IMR-90 (cell line): ENCODE measurements at regions not wholly inside any gene's neighbourhood (a gene's known extent, or its start where the extent isn't known, plus 50 kb on each side); places are given as distances from the start of the nearest gene placed in this dataset.

Experiments used
- ATAC-seq: fragments of 200-7000 bp; cut with Tn5 transposase; 2 replicates; pipeline ENCODE4 v1.9.1; 2020; ENCODE audit warnings: low read depth, mild to moderate bottlenecking, moderate library complexity
- BruUV-seq: library from RNA; stranded (reverse); fragments of 400-500 nt; replicated peaks from 2 replicates; lab custom pipeline; 2021; lab: Mats Ljungman, UMichigan
- CTCF ChIA-PET: fragments of 300-600 bp; formaldehyde crosslinking; extraction: SDS; loops from one replicate; lab custom pipeline; 2021; ENCODE audit warnings: antibody characterized with exemption; lab: Yijun Ruan, JAX
- POLR2A ChIA-PET: fragments of 300-600 bp; sonication (Branson Sonifier 250); formaldehyde crosslinking; loops from one replicate; lab custom pipeline; 2022; ENCODE audit warnings: antibody characterized with exemption; ENCODE audit not compliant: unreplicated experiment; lab: Charles Lee
- DNase-seq: peaks from one replicate; pipeline ENCODE4 v3.0.0; 2013
- H2AFZ ChIP-seq: replicated peaks from 2 replicates; pipeline ENCODE3; 2013; ENCODE audit warnings: low read length, mild to moderate bottlenecking; ENCODE audit not compliant: poor library complexity
- H2AK5ac ChIP-seq: 2 replicates; pipeline ENCODE4 v1.6.1; 2013; ENCODE audit warnings: low read depth, low read length, inconsistent platforms
- H2AK9ac ChIP-seq: replicated peaks from 2 replicates; pipeline ENCODE3; 2013; ENCODE audit warnings: mild to moderate bottlenecking, low read depth, low read length, moderate library complexity; ENCODE audit not compliant: poor library complexity
- H2BK120ac ChIP-seq: 2 replicates; pipeline ENCODE4 v1.6.1; 2013; ENCODE audit warnings: low read depth, low read length, inconsistent platforms
- H2BK15ac ChIP-seq: 3 replicates; pipeline ENCODE4 v1.6.1; 2013; ENCODE audit warnings: low read depth, low read length, inconsistent platforms
- H2BK20ac ChIP-seq: 2 replicates; pipeline ENCODE4 v1.6.1; 2013; ENCODE audit warnings: low read depth, mild to moderate bottlenecking, inconsistent platforms, low read length, moderate library complexity
- H2BK5ac ChIP-seq: 2 replicates; pipeline ENCODE4 v1.6.1; 2013; ENCODE audit warnings: mild to moderate bottlenecking, low read depth, low read length, inconsistent platforms; ENCODE audit not compliant: poor library complexity, severe bottlenecking
- H3K14ac ChIP-seq: replicated peaks from 2 replicates; pipeline ENCODE4 v1.6.1; 2013; ENCODE audit warnings: low read depth, low read length, inconsistent platforms
- H3K18ac ChIP-seq: 2 replicates; pipeline ENCODE4 v1.6.1; 2013; ENCODE audit warnings: low read depth, low read length, control low read depth
- H3K23ac ChIP-seq: 2 replicates; pipeline ENCODE4 v1.6.1; 2013; ENCODE audit warnings: low read depth, low read length, inconsistent platforms
- H3K27ac ChIP-seq: 2 replicates; pipeline ENCODE4 v1.5.1; 2013; ENCODE audit warnings: mild to moderate bottlenecking, control low read depth, low read length; ENCODE audit not compliant: insufficient read depth
- H3K27me3 ChIP-seq: 2 replicates; pipeline ENCODE4 v1.6.1; 2013; ENCODE audit warnings: low read length; ENCODE audit not compliant: control insufficient read depth, insufficient read depth
- H3K36me3 ChIP-seq: 2 replicates; pipeline ENCODE4 v1.6.1; 2013; ENCODE audit warnings: low read length, mixed read lengths; ENCODE audit not compliant: control insufficient read depth, insufficient read depth
- H3K4ac ChIP-seq: 2 replicates; pipeline ENCODE4 v1.6.1; 2013; ENCODE audit warnings: low read depth, low read length, inconsistent platforms
- H3K4me1 ChIP-seq: 2 replicates; pipeline ENCODE4 v1.6.1; 2013; ENCODE audit warnings: low read length, mixed read lengths; ENCODE audit not compliant: control insufficient read depth, insufficient read depth
- H3K4me2 ChIP-seq: 2 replicates; pipeline ENCODE4 v1.6.1; 2013; ENCODE audit warnings: low read depth, mild to moderate bottlenecking, control low read depth, low read length, moderate library complexity
- H3K4me3 ChIP-seq: 2 replicates; pipeline ENCODE4 v1.5.1; 2013; ENCODE audit warnings: low read depth, mild to moderate bottlenecking, control low read depth, low read length, moderate library complexity; ENCODE audit not compliant: insufficient read depth
- H3K56ac ChIP-seq: 2 replicates; pipeline ENCODE4 v1.6.1; 2013; ENCODE audit warnings: low read length, inconsistent platforms; ENCODE audit not compliant: insufficient read depth; ENCODE audit errors: extremely low read depth
- H3K79me1 ChIP-seq, 2 experiments: 2 replicates each; pipeline ENCODE4 v1.6.1; 2013; ENCODE audit warnings: low read length in 2 of 2, inconsistent platforms in 1 of 2, low read depth in 1 of 2
- H3K9ac ChIP-seq: 2 replicates; pipeline ENCODE4 v1.6.1; 2013; ENCODE audit warnings: low read depth, low read length, control low read depth
- H3K9me1 ChIP-seq: 2 replicates; pipeline ENCODE4 v1.6.1; 2013; ENCODE audit warnings: low read length, inconsistent platforms; ENCODE audit not compliant: insufficient read depth
- H3K9me3 ChIP-seq: 2 replicates; pipeline ENCODE4 v1.6.1; 2013; ENCODE audit warnings: low read length; ENCODE audit not compliant: control insufficient read depth, insufficient read depth
- H4K20me1 ChIP-seq: 2 replicates; pipeline ENCODE4 v1.6.1; 2013; ENCODE audit warnings: low read length, inconsistent platforms; ENCODE audit not compliant: insufficient read depth
- H4K5ac ChIP-seq: 2 replicates; pipeline ENCODE4 v1.6.1; 2013; ENCODE audit warnings: mild to moderate bottlenecking, low read depth, low read length, control low read depth
- H4K8ac ChIP-seq, 2 experiments: 2 replicates each; pipeline ENCODE4 v1.6.1; 2013; ENCODE audit warnings: low read depth in 2 of 2, low read length in 2 of 2, control low read depth in 1 of 2, inconsistent platforms in 1 of 2
- H4K91ac ChIP-seq: 2 replicates; pipeline ENCODE4 v1.6.1; 2013; ENCODE audit warnings: low read depth, low read length, inconsistent platforms; ENCODE audit not compliant: insufficient read depth
- CHD1 ChIP-seq: IDR thresholded peaks from 2 replicates; pipeline ENCODE4 v1.6.1; 2012; ENCODE audit warnings: low read depth, low read length, improper control_type of control experiment
- RAD21 ChIP-seq: IDR thresholded peaks from 2 replicates; pipeline ENCODE4 v1.6.1; 2012; ENCODE audit warnings: low read length, improper control_type of control experiment
- SMC3 ChIP-seq: fragments of 150-350 bp; IDR thresholded peaks from 2 replicates; pipeline ENCODE4 v1.6.1; 2016; ENCODE audit warnings: low read depth, mild to moderate bottlenecking, antibody characterized with exemption, low read length, moderate library complexity
- dilution Hi-C: fragments of 300-500 bp; cut with HindIII; formaldehyde crosslinking; loops from one replicate; pipeline ENCODE4 v1.14.3; 2018; ENCODE audit warnings: low sequenced_read_pairs; ENCODE audit not compliant: unreplicated experiment
- in situ Hi-C: fragments of 300-500 bp; cut with MboI; formaldehyde crosslinking; loops from 3 replicates; pipeline ENCODE4 v1.14.3; 2019; ENCODE audit warnings: low sequenced_read_pairs, inconsistent platforms, mixed read lengths
- intact Hi-C: fragments of 100-400 bp; cut with micrococcal nuclease; formaldehyde crosslinking; loops from 2 replicates; pipeline ENCODE4 v1.10.0; 2022
- TF ChIP-seq, protein P1 (sequence below): conservative IDR thresholded peaks from 2 replicates; pipeline ENCODE4 v1.5.1; 2012; ENCODE audit warnings: mild to moderate bottlenecking, low read depth, low read length, improper control_type of control experiment

DNA sequence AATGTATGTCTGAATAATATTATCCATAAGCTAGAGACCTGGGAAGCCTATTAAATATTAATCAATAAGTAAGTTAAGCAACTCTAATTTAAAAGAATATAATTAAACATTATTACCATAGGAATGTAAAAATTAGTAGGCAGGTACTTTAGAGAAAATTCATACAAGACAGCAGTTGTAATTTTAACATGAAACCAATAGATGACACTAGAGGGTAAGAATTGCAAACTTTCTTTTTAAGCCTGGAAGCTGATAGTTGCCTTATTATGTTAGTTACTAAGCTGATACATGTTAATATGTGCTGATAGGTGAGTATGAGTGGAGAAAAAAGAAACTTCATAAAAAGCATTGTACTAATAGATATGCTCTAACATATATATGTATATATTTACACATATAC is 1157.4 kb downstream of the FAM133A start:
- Histone ChIP-seq H3K4ac (no peak overlapping the region), H3K4me2 (no peak overlapping the region), H3K56ac (no peak overlapping the region), H3K27ac (no peak overlapping the region), H2BK5ac (no peak overlapping the region), H3K4me1 (no peaks in the 10 kb centered on the region), H2AFZ (no peak overlapping the region), H3K27me3 (no peaks in the 10 kb centered on the region), H3K9me1 (no peaks in the 10 kb centered on the region), H3K9ac (no peak overlapping the region), H4K20me1 (no peaks in the 10 kb centered on the region), H2BK15ac (no peak overlapping the region), H4K91ac (no peak overlapping the region), H2AK5ac (no peak overlapping the region), H3K23ac (no peak overlapping the region), H3K14ac (no peak overlapping the region), H4K8ac (no peak overlapping the region), H2AK9ac (no peak overlapping the region), H2BK20ac (no peak overlapping the region), H4K5ac (no peak overlapping the region), H3K36me3 (no peaks in the 10 kb centered on the region), H2BK120ac (no peak overlapping the region), H3K9me3 (no peaks in the 10 kb centered on the region), H3K18ac (no peak overlapping the region), H3K4me3 (no peak overlapping the region), H3K79me1 (no peaks in the 10 kb centered on the region)
- DNase-seq (peak; percentile 0), ATAC-seq (no peak)
- intact Hi-C loops (no loop called here), in situ Hi-C loops (no loop called here), dilution Hi-C loops (no loop called here)
- TF ChIP-seq CHD1 = no peak
- TF ChIP-seq SMC3 = 0 out of 2 replicates have a peak, but pooled peaks have one; percentile 8
- TF ChIP-seq, protein P1, sequence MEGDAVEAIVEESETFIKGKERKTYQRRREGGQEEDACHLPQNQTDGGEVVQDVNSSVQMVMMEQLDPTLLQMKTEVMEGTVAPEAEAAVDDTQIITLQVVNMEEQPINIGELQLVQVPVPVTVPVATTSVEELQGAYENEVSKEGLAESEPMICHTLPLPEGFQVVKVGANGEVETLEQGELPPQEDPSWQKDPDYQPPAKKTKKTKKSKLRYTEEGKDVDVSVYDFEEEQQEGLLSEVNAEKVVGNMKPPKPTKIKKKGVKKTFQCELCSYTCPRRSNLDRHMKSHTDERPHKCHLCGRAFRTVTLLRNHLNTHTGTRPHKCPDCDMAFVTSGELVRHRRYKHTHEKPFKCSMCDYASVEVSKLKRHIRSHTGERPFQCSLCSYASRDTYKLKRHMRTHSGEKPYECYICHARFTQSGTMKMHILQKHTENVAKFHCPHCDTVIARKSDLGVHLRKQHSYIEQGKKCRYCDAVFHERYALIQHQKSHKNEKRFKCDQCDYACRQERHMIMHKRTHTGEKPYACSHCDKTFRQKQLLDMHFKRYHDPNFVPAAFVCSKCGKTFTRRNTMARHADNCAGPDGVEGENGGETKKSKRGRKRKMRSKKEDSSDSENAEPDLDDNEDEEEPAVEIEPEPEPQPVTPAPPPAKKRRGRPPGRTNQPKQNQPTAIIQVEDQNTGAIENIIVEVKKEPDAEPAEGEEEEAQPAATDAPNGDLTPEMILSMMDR = peak; percentile 50
- TF ChIP-seq RAD21 = peak; percentile 54
- BruUV-seq = no TSS peak
- POLR2A ChIA-PET = no interaction called here
- CTCF ChIA-PET = no interaction called here
